ENCODE measurements at regions not wholly inside any gene's neighbourhood (a gene's known extent, or its start where the extent isn't known, plus 50 kb on each side); places are given as distances from the start of the nearest gene placed in this dataset.

DNA sequence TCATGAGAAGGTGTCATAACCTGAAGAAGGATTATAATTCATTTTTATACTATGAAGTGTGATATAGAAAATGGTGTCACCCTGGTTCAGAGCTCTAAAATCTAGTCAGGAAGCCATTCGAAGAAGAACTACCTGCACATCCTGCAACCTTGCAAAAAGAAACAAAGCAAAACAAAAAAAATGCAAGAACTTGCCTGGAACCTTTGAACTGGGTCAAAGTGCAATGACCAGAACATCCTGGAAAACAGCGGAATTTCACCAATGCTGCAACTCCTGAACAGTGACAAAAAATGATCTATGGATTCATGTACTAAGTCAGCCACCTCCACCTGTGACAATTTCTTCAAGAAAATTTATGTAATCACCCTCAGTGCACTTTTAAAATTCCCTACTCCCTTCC lies 1083.3 kb upstream of the GYPC start:
- Mint-ChIP-seq H3K4me3 (no peak overlapping the region), H3K27ac (no peak overlapping the region), H3K36me3 (ENCODE audit: low read depth) (no peaks in the 10 kb centered on the region), H3K4me1 (ENCODE audit: low read depth) (no peaks in the 10 kb centered on the region), H3K27me3 (peaks cover 1% of the 10 kb centered on the region), H3K9me3 (peaks cover 2% of the 10 kb centered on the region)
- TF ChIP-seq, protein P1, sequence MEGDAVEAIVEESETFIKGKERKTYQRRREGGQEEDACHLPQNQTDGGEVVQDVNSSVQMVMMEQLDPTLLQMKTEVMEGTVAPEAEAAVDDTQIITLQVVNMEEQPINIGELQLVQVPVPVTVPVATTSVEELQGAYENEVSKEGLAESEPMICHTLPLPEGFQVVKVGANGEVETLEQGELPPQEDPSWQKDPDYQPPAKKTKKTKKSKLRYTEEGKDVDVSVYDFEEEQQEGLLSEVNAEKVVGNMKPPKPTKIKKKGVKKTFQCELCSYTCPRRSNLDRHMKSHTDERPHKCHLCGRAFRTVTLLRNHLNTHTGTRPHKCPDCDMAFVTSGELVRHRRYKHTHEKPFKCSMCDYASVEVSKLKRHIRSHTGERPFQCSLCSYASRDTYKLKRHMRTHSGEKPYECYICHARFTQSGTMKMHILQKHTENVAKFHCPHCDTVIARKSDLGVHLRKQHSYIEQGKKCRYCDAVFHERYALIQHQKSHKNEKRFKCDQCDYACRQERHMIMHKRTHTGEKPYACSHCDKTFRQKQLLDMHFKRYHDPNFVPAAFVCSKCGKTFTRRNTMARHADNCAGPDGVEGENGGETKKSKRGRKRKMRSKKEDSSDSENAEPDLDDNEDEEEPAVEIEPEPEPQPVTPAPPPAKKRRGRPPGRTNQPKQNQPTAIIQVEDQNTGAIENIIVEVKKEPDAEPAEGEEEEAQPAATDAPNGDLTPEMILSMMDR (IDR thresholded peaks at IDR 0.05): no peak
- POLR2A ChIA-PET: no interaction called here
- intact Hi-C loops (cut with micrococcal nuclease): no loop called here
- ATAC-seq: no peak
- CTCF ChIA-PET: no interaction called here
- DNase-seq: no peak

DNA sequence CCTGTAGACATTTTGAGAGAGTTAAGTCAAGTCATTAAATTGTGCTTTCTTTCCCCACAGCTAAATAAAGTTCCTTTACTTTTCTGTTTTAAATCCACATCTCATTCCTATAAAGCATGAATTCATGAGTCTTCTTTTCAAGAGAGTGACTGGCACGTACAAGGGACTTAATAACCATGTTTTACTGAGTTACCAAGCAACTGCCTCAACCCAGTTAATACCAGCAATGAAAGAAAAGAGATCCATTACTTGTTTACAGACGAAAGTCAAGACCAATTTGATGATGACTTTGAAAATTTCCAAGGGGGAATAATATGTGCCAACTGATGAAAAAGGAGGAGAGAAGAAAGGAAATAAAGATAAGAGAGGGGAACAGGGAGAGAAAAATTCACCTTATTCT lies 1082.5 kb upstream of the GYPC start:
- ATAC-seq (no peak), DNase-seq (no peak)
- Mint-ChIP-seq H3K4me3 (no peak overlapping the region), H3K4me1 (ENCODE audit: low read depth) (no peaks in the 10 kb centered on the region), H3K27ac (no peak overlapping the region), H3K27me3 (no peaks in the 10 kb centered on the region), H3K9me3 (no peaks in the 10 kb centered on the region), H3K36me3 (ENCODE audit: low read depth) (no peaks in the 10 kb centered on the region)
- CTCF ChIA-PET: no interaction called here
- intact Hi-C loops (cut with micrococcal nuclease): no loop called here
- POLR2A ChIA-PET: no interaction called here
- TF ChIP-seq, protein P1 (IDR thresholded peaks at IDR 0.05): no peak

DNA sequence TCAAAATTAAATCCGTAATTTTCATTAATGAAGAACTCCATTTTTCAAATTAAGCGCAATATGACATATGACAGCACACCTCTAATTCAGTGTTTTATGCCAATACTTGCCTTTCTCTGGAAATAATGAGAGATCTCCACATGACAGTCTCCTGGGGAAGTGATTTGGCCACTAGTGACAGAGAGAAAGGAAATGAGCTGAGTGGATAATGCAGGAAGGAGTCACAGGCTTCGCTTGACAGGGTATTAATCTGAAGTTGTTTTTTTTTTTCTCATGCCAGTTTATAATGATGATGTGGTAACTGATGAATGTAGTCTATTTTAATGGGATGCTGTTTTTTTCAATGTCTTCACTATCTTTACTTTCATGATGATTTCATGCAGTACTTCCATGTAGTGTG lies 1079.4 kb upstream of the GYPC start:
- Mint-ChIP-seq H3K9me3 (no peaks in the 10 kb centered on the region), H3K27ac (no peak overlapping the region), H3K36me3 (ENCODE audit: low read depth) (no peaks in the 10 kb centered on the region), H3K4me3 (no peak overlapping the region), H3K27me3 (no peaks in the 10 kb centered on the region), H3K4me1 (ENCODE audit: low read depth) (no peaks in the 10 kb centered on the region)
- CTCF ChIA-PET: no interaction called here
- DNase-seq (no peak), ATAC-seq (no peak)
- intact Hi-C loops (cut with micrococcal nuclease): no loop called here
- POLR2A ChIA-PET: no interaction called here
- TF ChIP-seq, protein P1 (IDR thresholded peaks at IDR 0.05): no peak

DNA sequence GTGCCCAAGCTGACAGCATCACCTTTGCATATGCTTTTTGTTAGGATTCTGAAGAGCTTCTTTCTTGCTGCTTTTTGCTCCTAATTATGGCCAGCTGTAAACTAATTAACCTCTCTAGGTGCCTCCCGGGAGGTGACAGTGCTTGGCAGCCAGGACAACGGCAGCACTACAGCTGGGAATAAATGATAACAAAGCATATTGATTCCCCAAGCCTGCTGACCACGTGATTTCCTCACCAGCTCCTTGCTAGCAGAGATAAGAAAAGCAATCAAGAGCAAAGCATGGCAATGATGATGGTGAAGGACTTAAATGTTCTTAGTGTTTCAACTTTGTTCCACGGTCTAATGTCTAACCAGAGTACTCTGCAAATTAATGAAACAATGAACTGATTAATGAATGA lies 1074.4 kb upstream of the GYPC start:
- no peaks in the 10 kb centered on the region for H3K4me1 Mint-ChIP-seq (ENCODE audit: low read depth)
- H3K27ac Mint-ChIP-seq: no peak overlapping the region
- H3K4me3 Mint-ChIP-seq: no peak overlapping the region
- ChIA-PET POLR2A (no interaction called here), CTCF (no interaction called here)
- TF ChIP-seq, protein P1 (IDR thresholded peaks at IDR 0.05): no peak
- intact Hi-C loops (cut with micrococcal nuclease): no loop called here
- H3K9me3 Mint-ChIP-seq: no peaks in the 10 kb centered on the region
- no peak for DNase-seq
- H3K36me3 Mint-ChIP-seq (ENCODE audit: low read depth): no peaks in the 10 kb centered on the region
- ATAC-seq: no peak
- H3K27me3 Mint-ChIP-seq: no peaks in the 10 kb centered on the region

DNA sequence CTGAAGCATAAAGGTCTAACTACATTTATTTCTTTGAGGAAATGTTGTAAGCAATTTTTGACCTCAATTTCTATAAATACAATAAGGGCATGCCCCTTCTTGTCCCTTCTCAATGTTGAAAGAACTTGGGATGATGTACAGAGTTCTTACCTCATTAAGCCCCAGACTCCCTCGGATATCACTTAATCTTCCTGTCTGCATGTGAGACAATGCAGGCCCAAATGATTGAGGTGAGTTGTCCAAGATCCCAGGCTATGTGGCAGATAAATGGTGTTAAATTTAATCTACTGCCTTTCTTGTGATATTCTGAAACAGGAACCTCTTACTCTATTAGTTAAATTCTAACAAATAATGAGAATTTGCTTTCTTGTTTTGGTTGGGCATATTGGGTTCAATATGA lies 1073.4 kb upstream of the GYPC start:
- ATAC-seq: no peak
- Mint-ChIP-seq H3K27ac (no peak overlapping the region), H3K27me3 (no peaks in the 10 kb centered on the region), H3K9me3 (no peaks in the 10 kb centered on the region), H3K4me1 (ENCODE audit: low read depth) (no peaks in the 10 kb centered on the region), H3K4me3 (no peak overlapping the region), H3K36me3 (ENCODE audit: low read depth) (no peaks in the 10 kb centered on the region)
- no peak for DNase-seq
- intact Hi-C loops (cut with micrococcal nuclease): no loop called here
- ChIA-PET POLR2A (no interaction called here), CTCF (no interaction called here)
- TF ChIP-seq, protein P1 (IDR thresholded peaks at IDR 0.05): no peak

Measured in activated CD8-positive, alpha-beta T cell treated with anti-CD3 and anti-CD28 coated beads for 36 hours (primary cell).